ENCODE measurements at regions not wholly inside any gene's neighbourhood (a gene's known extent, or its start where the extent isn't known, plus 50 kb on each side); places are given as distances from the start of the nearest gene placed in this dataset.

DNA sequence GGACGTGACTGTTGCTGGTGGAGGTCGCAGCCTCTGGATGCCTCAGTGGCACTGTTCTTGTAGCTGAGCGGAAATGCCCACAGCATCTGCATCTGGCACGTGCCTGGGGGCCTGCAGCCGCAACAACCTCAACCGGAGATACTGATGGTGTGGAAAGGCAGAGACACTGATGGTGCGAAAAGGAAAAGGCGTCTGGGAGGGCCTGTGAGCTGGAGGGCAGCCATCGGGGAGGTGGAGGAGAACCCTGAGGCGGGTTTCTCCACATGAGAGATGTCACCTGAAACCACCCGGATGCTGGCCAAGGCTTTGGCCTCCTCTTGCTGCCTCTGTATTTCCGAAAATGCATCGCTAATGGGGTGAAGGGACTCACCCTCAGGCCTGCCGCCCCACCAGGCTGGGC lies 284.8 kb upstream of the WSB1 start:
- TF ChIP-seq POLR2A (IDR thresholded peaks at IDR 0.05; ENCODE audit: low read depth, low read length), result no peak
- no peak for TF ChIP-seq POLR2AphosphoS5 (IDR thresholded peaks at IDR 0.05; ENCODE audit: low read depth, low read length)
- no peak for TF ChIP-seq TAF1 (IDR thresholded peaks at IDR 0.05; ENCODE audit: borderline replicate concordance, low read depth, low read length)
